Left ventricle myocardium inferior (tissue), 1 donor: ENCODE measurements at regions not wholly inside any gene's neighbourhood (a gene's known extent, or its start where the extent isn't known, plus 50 kb on each side); places are given as distances from the start of the nearest gene placed in this dataset.
"Not testable (repeated sequence)": the region's sequence is repeated elsewhere in the genome, so short reads cannot be mapped to it uniquely, and the experiment has no call there.

ENCODE experiments used
- DNase-seq: peaks from one replicate; pipeline ENCODE4 v3.0.0-alpha.2; 2020
- H3K27ac ChIP-seq: fragments of 200-600 bp; replicated peaks from 2 replicates; pipeline ENCODE4 v1.8.0; 2021
- H3K27me3 ChIP-seq: fragments of 200-600 bp; 2 replicates; pipeline ENCODE4 v1.8.0; 2021; ENCODE audit warnings: low read depth
- H3K36me3 ChIP-seq: fragments of 200-600 bp; 2 replicates; pipeline ENCODE4 v1.8.0; 2021
- H3K4me1 ChIP-seq: fragments of 200-600 bp; 2 replicates; pipeline ENCODE4 v1.8.0; 2021
- H3K4me3 ChIP-seq: fragments of 200-600 bp; 2 replicates; pipeline ENCODE4 v1.8.0; 2021; ENCODE audit warnings: mild to moderate bottlenecking, moderate library complexity
- H3K9me3 ChIP-seq: fragments of 200-600 bp; replicated peaks from 2 replicates; pipeline ENCODE4 v1.8.0; 2021
- intact Hi-C: fragments of 100-400 bp; cut with micrococcal nuclease; formaldehyde crosslinking; loops from one replicate; pipeline ENCODE4 v1.11.0; 2022
- TF ChIP-seq, protein P1 (sequence below): fragments of 200-600 bp; IDR thresholded peaks from 2 replicates; pipeline ENCODE4 v1.8.0; 2021; ENCODE audit warnings: antibody characterized with exemption, mild to moderate bottlenecking, borderline replicate concordance
- donor health status: DM: no; HTN: yes; CAD: no; lungs with severe emphysema.

DNA sequence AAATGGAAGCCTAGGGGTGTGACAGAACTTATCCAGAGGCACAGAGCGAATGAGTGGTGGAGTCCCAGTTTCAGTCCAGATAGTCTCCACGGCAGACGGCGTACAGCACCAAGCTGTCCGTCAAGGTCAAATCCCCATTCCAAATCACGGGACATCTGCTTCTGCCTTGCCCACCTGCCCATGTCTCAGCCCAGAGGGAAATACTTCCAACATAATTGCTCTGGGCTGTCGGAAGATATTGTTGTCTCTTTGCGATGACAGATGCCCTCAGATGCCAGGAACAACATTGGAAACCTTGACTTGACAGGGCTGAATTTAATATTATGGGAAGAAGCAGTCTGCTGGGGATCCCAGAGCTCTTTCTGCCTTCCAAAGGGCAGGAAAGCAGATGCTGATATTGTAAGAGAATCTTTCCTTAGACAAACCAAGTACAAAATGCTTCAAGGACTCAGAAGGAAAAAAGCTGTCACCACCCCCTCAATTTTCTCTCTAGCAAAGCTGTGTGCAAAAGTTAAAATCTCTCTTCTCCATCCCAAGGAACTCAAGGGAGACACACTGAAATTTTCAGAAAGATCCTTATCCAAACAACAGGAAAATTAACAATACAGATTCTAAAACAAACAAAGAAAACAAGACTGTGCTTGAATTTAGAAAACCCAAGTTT, 364.0 kb downstream of the LRATD1 start:
- Histone ChIP-seq H3K27ac (no peak overlapping the region), H3K4me1 (no peaks in the 10 kb centered on the region), H3K9me3 (no peaks in the 10 kb centered on the region), H3K36me3 (no peaks in the 10 kb centered on the region), H3K4me3 (no peak overlapping the region), H3K27me3 (no peaks in the 10 kb centered on the region)
- TF ChIP-seq, protein P1, sequence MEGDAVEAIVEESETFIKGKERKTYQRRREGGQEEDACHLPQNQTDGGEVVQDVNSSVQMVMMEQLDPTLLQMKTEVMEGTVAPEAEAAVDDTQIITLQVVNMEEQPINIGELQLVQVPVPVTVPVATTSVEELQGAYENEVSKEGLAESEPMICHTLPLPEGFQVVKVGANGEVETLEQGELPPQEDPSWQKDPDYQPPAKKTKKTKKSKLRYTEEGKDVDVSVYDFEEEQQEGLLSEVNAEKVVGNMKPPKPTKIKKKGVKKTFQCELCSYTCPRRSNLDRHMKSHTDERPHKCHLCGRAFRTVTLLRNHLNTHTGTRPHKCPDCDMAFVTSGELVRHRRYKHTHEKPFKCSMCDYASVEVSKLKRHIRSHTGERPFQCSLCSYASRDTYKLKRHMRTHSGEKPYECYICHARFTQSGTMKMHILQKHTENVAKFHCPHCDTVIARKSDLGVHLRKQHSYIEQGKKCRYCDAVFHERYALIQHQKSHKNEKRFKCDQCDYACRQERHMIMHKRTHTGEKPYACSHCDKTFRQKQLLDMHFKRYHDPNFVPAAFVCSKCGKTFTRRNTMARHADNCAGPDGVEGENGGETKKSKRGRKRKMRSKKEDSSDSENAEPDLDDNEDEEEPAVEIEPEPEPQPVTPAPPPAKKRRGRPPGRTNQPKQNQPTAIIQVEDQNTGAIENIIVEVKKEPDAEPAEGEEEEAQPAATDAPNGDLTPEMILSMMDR, result no peak
- no peak for DNase-seq
- intact Hi-C loops, result no loop called here

DNA sequence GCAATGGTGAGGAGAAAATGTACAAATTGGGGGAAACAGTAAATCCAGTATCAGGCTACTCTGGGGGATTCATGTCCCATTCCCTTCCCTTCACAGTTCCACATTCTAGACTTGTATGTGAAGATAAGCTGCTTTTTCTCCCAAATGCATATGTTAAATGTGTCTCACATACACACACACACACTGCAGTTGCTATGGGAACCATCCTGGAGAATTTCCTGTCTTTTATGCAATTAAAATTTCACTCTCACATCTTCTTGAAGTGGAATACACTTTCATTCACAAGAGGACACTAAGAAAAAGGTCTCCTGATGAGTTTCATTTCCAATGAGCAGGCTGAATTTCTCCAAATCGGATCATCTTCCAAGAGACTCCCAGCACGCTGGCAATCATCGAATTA, 366.0 kb downstream of the LRATD1 start:
- Histone ChIP-seq H3K4me3 (no peak overlapping the region), H3K27ac (no peak overlapping the region), H3K27me3 (no peaks in the 10 kb centered on the region), H3K9me3 (no peaks in the 10 kb centered on the region), H3K4me1 (no peaks in the 10 kb centered on the region), H3K36me3 (no peaks in the 10 kb centered on the region)
- TF ChIP-seq, protein P1, result no peak
- intact Hi-C loops, result no loop called here
- no peak for DNase-seq

DNA sequence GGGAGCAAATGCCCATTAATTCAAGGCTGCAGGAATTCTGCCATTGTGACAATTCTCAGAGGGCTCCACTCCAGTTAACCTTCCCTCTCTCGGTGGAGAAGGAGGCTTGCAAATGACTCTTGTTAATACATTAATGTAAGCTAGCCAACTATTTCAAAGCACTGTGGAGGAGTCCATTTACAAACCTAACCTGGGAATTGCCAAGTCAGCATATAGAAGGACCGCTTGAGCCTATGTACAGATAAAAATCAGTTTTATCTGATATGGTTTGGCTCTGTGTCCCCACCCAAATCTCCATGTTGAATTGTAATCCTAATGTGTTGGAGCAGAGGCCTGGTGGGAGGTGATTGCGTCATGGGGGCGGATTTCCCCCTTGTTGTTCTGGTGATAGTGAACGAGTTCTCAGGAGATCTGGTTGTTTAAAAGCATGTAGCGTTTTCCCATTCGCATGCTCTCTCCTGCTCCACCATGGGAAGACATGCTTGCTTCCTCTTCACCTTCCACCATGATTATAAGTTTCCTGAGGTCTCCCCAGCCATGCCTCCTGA, 366.7 kb downstream of the LRATD1 start:
- Histone ChIP-seq H3K9me3 (no peaks in the 10 kb centered on the region), H3K27ac (no peak overlapping the region), H3K4me1 (no peaks in the 10 kb centered on the region), H3K36me3 (no peaks in the 10 kb centered on the region), H3K4me3 (no peak overlapping the region), H3K27me3 (no peaks in the 10 kb centered on the region)
- intact Hi-C loops, result no loop called here
- TF ChIP-seq, protein P1, result no peak
- no peak for DNase-seq

DNA sequence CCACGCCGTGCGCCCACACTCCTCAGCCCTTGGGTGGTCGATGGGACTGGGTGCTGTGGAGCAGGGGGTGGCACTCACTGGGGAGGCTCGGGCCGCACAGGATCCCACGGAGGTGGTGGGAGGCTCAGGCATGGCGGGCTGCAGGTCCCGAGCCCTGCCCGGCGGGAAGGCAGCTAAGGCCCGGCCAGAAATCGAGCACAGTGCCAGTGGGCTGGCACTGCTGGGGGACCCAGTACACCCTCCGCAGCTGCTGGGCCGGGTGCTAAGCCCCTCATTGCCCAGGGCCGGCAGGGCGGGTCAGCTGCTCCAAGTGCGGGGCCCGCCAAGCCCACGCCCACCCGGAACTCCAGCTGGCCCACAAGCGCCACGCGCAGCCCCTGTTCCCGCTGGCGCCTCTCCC, 370.0 kb downstream of the LRATD1 start:
- intact Hi-C loops, H3K36me3 ChIP-seq, H3K27ac ChIP-seq, H3K27me3 ChIP-seq, DNase-seq, H3K4me1 ChIP-seq, H3K4me3 ChIP-seq, H3K9me3 ChIP-seq: not testable (repeated sequence)

DNA sequence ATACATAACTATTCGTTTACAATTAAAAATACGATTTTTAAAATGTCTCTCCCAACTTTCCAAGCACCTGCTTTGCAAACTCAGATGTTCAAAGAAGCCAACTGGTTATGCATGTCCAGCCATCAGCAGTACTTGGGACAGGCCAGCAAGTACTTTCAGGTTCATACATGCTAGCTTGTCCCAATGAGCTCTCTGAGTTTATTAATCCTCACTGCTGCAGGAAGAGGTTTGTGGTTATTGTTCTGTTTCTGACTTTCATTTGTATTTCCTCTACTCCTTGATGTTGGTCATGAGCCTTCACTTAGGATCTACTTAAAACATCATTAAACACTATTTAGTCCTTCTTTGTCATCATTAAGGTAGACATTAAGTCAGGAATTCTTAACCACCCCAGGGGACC, 374.1 kb downstream of the LRATD1 start:
- TF ChIP-seq, protein P1, result no peak
- Histone ChIP-seq H3K27ac (no peak overlapping the region), H3K4me1 (no peaks in the 10 kb centered on the region), H3K27me3 (no peaks in the 10 kb centered on the region), H3K9me3 (peaks cover 6% of the 10 kb centered on the region), H3K4me3 (no peak overlapping the region), H3K36me3 (no peaks in the 10 kb centered on the region)
- DNase-seq, result no peak
- intact Hi-C loops, result no loop called here

DNA sequence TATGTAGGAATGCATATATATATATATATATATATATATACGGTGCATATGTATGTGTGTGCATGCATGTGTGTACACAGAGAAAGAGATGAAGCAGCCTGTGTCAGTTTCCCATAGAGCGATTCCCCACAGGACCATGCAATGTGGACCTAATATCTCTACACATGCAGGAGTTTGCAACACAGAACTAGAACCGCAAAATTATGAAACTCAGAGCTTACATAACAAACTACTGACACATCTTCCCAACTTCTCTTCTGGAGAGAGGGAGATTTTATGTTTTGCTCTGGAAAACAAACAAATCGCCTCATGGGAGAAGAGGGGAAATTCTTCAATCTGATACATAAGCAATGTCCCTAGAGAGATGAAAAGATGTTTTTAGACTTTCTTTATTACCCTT, 377.2 kb downstream of the LRATD1 start:
- Histone ChIP-seq H3K27ac (no peak overlapping the region), H3K4me3 (no peak overlapping the region), H3K27me3 (no peaks in the 10 kb centered on the region), H3K9me3 (peaks cover 25% of the 10 kb centered on the region), H3K36me3 (no peaks in the 10 kb centered on the region), H3K4me1 (no peaks in the 10 kb centered on the region)
- intact Hi-C loops, result no loop called here
- TF ChIP-seq, protein P1, result no peak
- no peak for DNase-seq
